K562 (cell line): ENCODE measurements at regions not wholly inside any gene's neighbourhood (a gene's known extent, or its start where the extent isn't known, plus 50 kb on each side); places are given as distances from the start of the nearest gene placed in this dataset.

Source experiments
- ATAC-seq: fragments of 200-7000 bp; cut with Tn5 transposase; 3 replicates; pipeline ENCODE4 v1.9.1; 2020; ENCODE audit warnings: moderate library complexity
- BruUV-seq: library from RNA; stranded (reverse); fragments of 400-500 nt; replicated peaks from 2 replicates; lab custom pipeline; 2021; lab: Mats Ljungman, UMichigan
- CTCF ChIA-PET: fragments of 300-600 bp; formaldehyde crosslinking; extraction: SDS; loops from one replicate; lab custom pipeline; 2021; ENCODE audit warnings: low intra/inter-chr PET ratio; lab: Yijun Ruan, JAX
- POLR2A ChIA-PET: fragments of 300-600, 350-650 bp; sonication (Branson Sonifier 250); formaldehyde crosslinking; extraction: SDS; loops from one replicate; lab custom pipeline; 2021; ENCODE audit warnings: antibody characterized with exemption, inconsistent platforms; lab: Yijun Ruan, JAX
- DNase-seq, 4 experiments: peaks; one replicate each; pipeline versions ENCODE4 v3.0.0 to v3.0.0-alpha.2; 2011 to 2018; ENCODE audit warnings: low spot score in 3 of 4, mixed read lengths in 3 of 4; ENCODE audit errors: extremely low read depth in 1 of 4
- FAIRE-seq: peaks from 2 replicates; lab custom pipeline; 2011; peaks lifted over from hg19 to GRCh38; lab: Jason Lieb, UNC
- H2AFZ ChIP-seq: 2 replicates; pipeline ENCODE4 v1.6.0; 2011; ENCODE audit warnings: low read depth, low read length, control low read depth, inconsistent platforms
- H3K27ac ChIP-seq: fragments of 200-600 bp; 3 replicates; pipeline ENCODE4 v1.8.0; 2011; ENCODE audit warnings: low read depth, mild to moderate bottlenecking, control low read depth, inconsistent platforms, low read length, moderate library complexity, mixed read lengths; ENCODE audit errors: extremely low read depth
- H3K27me3 ChIP-seq, 2 experiments: fragments of 300-600 bp in 1 of 2; 2 replicates in 1 of 2; 3 replicates in 1 of 2; pipeline versions ENCODE4 v1.6.0 to v1.8.0; 2011; ENCODE audit warnings: inconsistent platforms in 2 of 2, low read length in 2 of 2, mild to moderate bottlenecking in 1 of 2, mixed read lengths in 1 of 2, moderate library complexity in 1 of 2; ENCODE audit not compliant: control insufficient read depth in 2 of 2, insufficient read depth in 2 of 2
- H3K36me3 ChIP-seq: fragments of 300-600 bp; 3 replicates; pipeline ENCODE4 v1.8.0; 2011; ENCODE audit warnings: mild to moderate bottlenecking, low read length, inconsistent platforms; ENCODE audit not compliant: control insufficient read depth, insufficient read depth
- H3K4me1 ChIP-seq, 2 experiments: fragments of 200-600 bp in 1 of 2; replicated peaks in 1 of 2; 2 replicates in 1 of 2; 3 replicates in 1 of 2; pipeline versions ENCODE4 v1.5.1 to v1.8.0; 2011; ENCODE audit warnings: inconsistent platforms in 2 of 2, low read length in 2 of 2, mild to moderate bottlenecking in 1 of 2, mixed read lengths in 1 of 2, moderate library complexity in 1 of 2; ENCODE audit not compliant: control insufficient read depth in 2 of 2, insufficient read depth in 2 of 2
- H3K4me2 ChIP-seq: 2 replicates; pipeline ENCODE4 v1.6.1; 2011; ENCODE audit warnings: low read length, control low read depth, inconsistent platforms, mixed read lengths; ENCODE audit not compliant: insufficient read depth
- H3K4me3 ChIP-seq: fragments of 200-600 bp; sonication (generic), shearing (Covaris generic); 2 replicates; pipeline ENCODE4 v1.5.1; 2016; ENCODE audit warnings: control low read depth, inconsistent platforms
- H3K79me2 ChIP-seq: fragments of 200-600 bp; 3 replicates; pipeline ENCODE4 v1.8.0; 2011; ENCODE audit warnings: low read length, inconsistent platforms; ENCODE audit not compliant: control insufficient read depth, insufficient read depth
- H3K9ac ChIP-seq, 2 experiments: 2 replicates each; pipeline versions ENCODE4 v1.6.0 to v1.6.1; 2011; ENCODE audit warnings: low read depth in 2 of 2, low read length in 2 of 2, control low read depth in 1 of 2, inconsistent platforms in 1 of 2, mild to moderate bottlenecking in 1 of 2, mixed read lengths in 1 of 2; ENCODE audit not compliant: insufficient read depth in 1 of 2
- H3K9me1 ChIP-seq: one replicate; pipeline ENCODE4 v1.6.0; 2011; ENCODE audit warnings: inconsistent platforms, mild to moderate bottlenecking, low read length, moderate library complexity; ENCODE audit not compliant: control insufficient read depth, insufficient read depth
- H3K9me3 ChIP-seq: replicated peaks from 2 replicates; pipeline ENCODE4 v1.5.1; 2011; ENCODE audit warnings: low read depth, low read length, inconsistent platforms; ENCODE audit not compliant: control insufficient read depth, insufficient read depth
- H4K20me1 ChIP-seq: replicated peaks from 2 replicates; pipeline ENCODE4 v1.6.1; 2011; ENCODE audit warnings: low read length, inconsistent platforms, mixed read lengths; ENCODE audit not compliant: control insufficient read depth, insufficient read depth
- ARID2 ChIP-seq: fragments of 450-650 bp; IDR thresholded peaks from 2 replicates; pipeline ENCODE4 v1.6.1; 2017; ENCODE audit warnings: antibody characterized with exemption, mild to moderate bottlenecking
- CBFA2T2 ChIP-seq: fragments of 450-650 bp; conservative IDR thresholded peaks from 2 replicates; pipeline ENCODE4 v1.6.1; 2017; ENCODE audit warnings: mild to moderate bottlenecking
- CBFA2T3 ChIP-seq: fragments of 450-650 bp; IDR thresholded peaks from 2 replicates; pipeline ENCODE4 v1.6.1; 2017
- GABPB1 ChIP-seq: sonication (generic); formaldehyde crosslinking; IDR thresholded peaks from 2 replicates; pipeline ENCODE4 v1.8.0; 2022; ENCODE audit warnings: mild to moderate bottlenecking, missing genetic modification reagents
- GTF2F1 ChIP-seq: IDR thresholded peaks from 2 replicates; pipeline ENCODE4 v1.6.1; 2011; ENCODE audit warnings: low read depth, low read length, improper control_type of control experiment
- KAT8 ChIP-seq: fragments of 450-650 bp; IDR thresholded peaks from 2 replicates; pipeline ENCODE4 v1.6.1; 2016; ENCODE audit warnings: low read depth, mild to moderate bottlenecking
- NCOR1 ChIP-seq: fragments of 450-650 bp; IDR thresholded peaks from 2 replicates; pipeline ENCODE4 v1.6.1; 2016; ENCODE audit warnings: mild to moderate bottlenecking, moderate library complexity
- TAL1 ChIP-seq: fragments of 450-650 bp; IDR thresholded peaks from 2 replicates; pipeline ENCODE4 v1.6.1; 2016; ENCODE audit warnings: mild to moderate bottlenecking
- TCF7L2 ChIP-seq: fragments of 150-350 bp; IDR thresholded peaks from 2 replicates; pipeline ENCODE4 v1.6.1; 2016; ENCODE audit warnings: low read depth, mild to moderate bottlenecking, low read length, moderate library complexity
- TRIM28 ChIP-seq: fragments of 450-650 bp; IDR thresholded peaks from 2 replicates; pipeline ENCODE4 v1.6.1; 2017
- WGBS: fragments of 100-300 bp; shearing (Covaris generic); methylation state at CpG from one replicate; pipeline ENCODE4 v1.1.6; 2016; ENCODE audit warnings: low coverage, mixed read lengths; ENCODE audit not compliant: insufficient coverage; ENCODE audit errors: missing lambda C conversion rate; 5-methylcytosine and 5-hydroxymethylcytosine counted together
- in situ Hi-C: fragments of 300-500 bp; cut with MboI; formaldehyde crosslinking; loops from 4 replicates; pipeline ENCODE4 v1.15.0; 2018; ENCODE audit warnings: inconsistent platforms, mixed read lengths
- intact Hi-C: fragments of 100-400 bp; cut with micrococcal nuclease; formaldehyde crosslinking; loops from 2 replicates; pipeline ENCODE4 v1.14.2; 2022

DNA sequence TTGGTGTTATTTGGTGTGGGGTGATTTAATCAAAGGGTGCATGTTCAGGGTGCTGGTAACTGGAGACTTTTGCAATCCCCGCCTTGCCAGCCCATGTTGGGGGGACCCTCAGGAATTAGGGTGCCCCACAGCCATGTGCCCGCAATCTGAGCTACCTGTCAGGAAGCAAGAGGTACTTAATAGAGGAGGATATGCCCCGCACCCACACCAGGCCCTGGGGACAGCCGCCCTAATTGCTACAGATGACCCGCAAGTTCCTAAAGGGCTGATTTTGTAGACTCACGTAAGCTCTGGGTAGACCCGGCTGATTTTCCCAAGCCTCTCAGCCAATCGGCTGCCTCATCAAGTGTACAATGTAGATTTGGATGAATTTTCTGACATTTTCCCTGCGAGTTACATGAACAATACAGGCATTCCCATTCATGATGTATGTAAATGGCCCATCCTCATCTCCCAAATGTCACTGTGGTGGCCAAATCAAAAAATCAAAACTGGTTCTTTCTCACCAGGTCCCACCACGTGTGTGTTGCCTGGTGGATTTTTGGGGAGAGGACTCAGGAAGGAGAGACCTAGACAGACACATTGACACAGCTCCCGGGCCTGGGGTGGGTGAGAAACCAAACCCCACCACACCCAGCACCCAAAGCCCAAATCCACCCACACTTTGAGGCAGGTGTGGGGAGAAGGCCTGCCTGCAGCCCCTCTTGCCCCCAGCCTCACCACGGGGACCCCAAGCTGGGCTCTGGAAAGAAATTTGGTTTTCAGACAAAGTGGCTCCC lies 119.2 kb upstream of the SPACA7 start:
- intact Hi-C loops, result no loop called here
- CTCF ChIA-PET, result no interaction called here
- H3K4me3 ChIP-seq, result no peak overlapping the region
- no peaks in the 10 kb centered on the region for H3K79me2 ChIP-seq
- no peaks in the 10 kb centered on the region for H4K20me1 ChIP-seq
- H3K9me3 ChIP-seq, result no peaks in the 10 kb centered on the region
- H3K27me3 ChIP-seq, result peaks cover 3 to 34% of the 10 kb centered on the region in 2 experiments; a peak in 3 of 5 replicates
- no peak overlapping the region for H2AFZ ChIP-seq
- H3K4me1 ChIP-seq, result no peaks in the 10 kb centered on the region
- in situ Hi-C loops, result no loop called here
- H3K27ac ChIP-seq, result no peak overlapping the region
- no peak overlapping the region for H3K9ac ChIP-seq
- no peak for ATAC-seq
- POLR2A ChIA-PET, result no interaction called here
- no peaks in the 10 kb centered on the region for H3K9me1 ChIP-seq
- FAIRE-seq, result no peak
- TF ChIP-seq TRIM28, result no peak
- TF ChIP-seq TCF7L2, result no peak
- DNase-seq, result no peak
- H3K4me2 ChIP-seq, result no peak overlapping the region
- H3K36me3 ChIP-seq, result no peaks in the 10 kb centered on the region
- 0% methylated on average over 12 of the region's 12 CpGs for WGBS
- BruUV-seq, result no TSS peak

DNA sequence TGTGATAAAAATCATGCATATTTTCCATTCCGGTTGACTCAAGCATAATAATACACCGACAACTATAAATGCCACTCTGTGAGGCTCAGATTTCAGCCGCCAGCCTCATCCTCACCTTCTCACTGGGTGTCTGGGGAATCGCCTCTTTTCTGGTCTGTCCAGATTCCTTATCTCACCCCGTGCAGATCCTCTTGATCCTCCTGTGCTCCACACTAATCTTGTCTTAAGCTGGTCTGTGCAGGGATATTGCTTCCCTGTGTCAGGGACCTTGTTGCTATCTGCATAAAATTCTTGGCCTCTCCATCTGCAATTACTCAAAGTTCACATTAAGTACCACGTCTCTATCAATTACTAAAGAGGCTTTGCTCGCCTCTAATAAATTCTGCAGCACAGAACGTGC lies 116.6 kb upstream of the SPACA7 start:
- TF ChIP-seq GTF2F1 (no peak), CBFA2T2 (peak; percentile 23; the same call in 1 of the 2 replicates), TAL1 (peak; percentile 49), ARID2 (no peak), CBFA2T3 (peak; percentile 37; the same call in 1 of the 2 replicates), NCOR1 (no peak), KAT8 (no peak), GABPB1 (CRISPR knock-in tag) (no peak)
- no TSS peak for BruUV-seq
- Histone ChIP-seq H2AFZ (no peak overlapping the region), H3K4me2 (no peak overlapping the region), H3K9ac (no peak overlapping the region), H4K20me1 (no peaks in the 10 kb centered on the region), H3K9me1 (no peaks in the 10 kb centered on the region), H3K79me2 (no peaks in the 10 kb centered on the region), H3K27ac (no peak overlapping the region), H3K4me3 (no peak overlapping the region), H3K9me3 (no peaks in the 10 kb centered on the region), H3K4me1 (no peaks in the 10 kb centered on the region), H3K27me3 (peaks cover 0 to 11% of the 10 kb centered on the region in 2 experiments; a peak in 2 of 5 replicates), H3K36me3 (no peaks in the 10 kb centered on the region)
- in situ Hi-C loops (no loop called here), intact Hi-C loops (no loop called here)
- ChIA-PET POLR2A (interaction anchor here (0.7 kb wide), 1 partner anchor 13 kb away, joined by 3 read pairs; no protein-coding TSS in a partner anchor), CTCF (no interaction called here)
- 0% methylated on average over 8 of the region's 8 CpGs for WGBS
- ATAC-seq, result no peak
- DNase-seq, result no peak
- FAIRE-seq, result no peak
